ENCODE measurements at regions not wholly inside any gene's neighbourhood (a gene's known extent, or its start where the extent isn't known, plus 50 kb on each side); places are given as distances from the start of the nearest gene placed in this dataset.

GRCh38 chr20:63121749-63122405 is 94.1 kb downstream of the YTHDF1 start (continued):
- TF ChIP-seq ZBTB40 (IDR thresholded peaks at IDR 0.05) (peak; percentile 80), ZBTB40 (CRISPR knock-in tag; IDR thresholded peaks at IDR 0.05) (no peak), POLR3G (IDR thresholded peaks at IDR 0.05; ENCODE audit: extremely low read depth, insufficient read length, insufficient replicate concordance) (no peak), TCF15 (CRISPR knock-in tag; IDR thresholded peaks at IDR 0.05) (no peak), HMBOX1 (IDR thresholded peaks at IDR 0.05) (no peak)

All from K562 (cell line).